NCI-H2029 treated with DMSO at 0.1 percent for 48 hours (cell line): ENCODE measurements at regions not wholly inside any gene's neighbourhood (a gene's known extent, or its start where the extent isn't known, plus 50 kb on each side); places are given as distances from the start of the nearest gene placed in this dataset.
A peak's percentile ranks its signal among the peaks of the same experiment; 100 is the strongest.
"Not testable (repeated sequence)": the region's sequence is repeated elsewhere in the genome, so short reads cannot be mapped to it uniquely, and the experiment has no call there.

Source experiments
- DNase-seq: peaks from one replicate; lab custom pipeline; 2025; lab: John Stamatoyannopoulos, UW

GRCh38 chr12:126447346-126447745 is 1382.1 kb downstream of the AACS start:
- DNase-seq = no peak

GRCh38 chr12:126451809-126452208 is 1386.6 kb downstream of the AACS start:
- no peak for DNase-seq

DNA sequence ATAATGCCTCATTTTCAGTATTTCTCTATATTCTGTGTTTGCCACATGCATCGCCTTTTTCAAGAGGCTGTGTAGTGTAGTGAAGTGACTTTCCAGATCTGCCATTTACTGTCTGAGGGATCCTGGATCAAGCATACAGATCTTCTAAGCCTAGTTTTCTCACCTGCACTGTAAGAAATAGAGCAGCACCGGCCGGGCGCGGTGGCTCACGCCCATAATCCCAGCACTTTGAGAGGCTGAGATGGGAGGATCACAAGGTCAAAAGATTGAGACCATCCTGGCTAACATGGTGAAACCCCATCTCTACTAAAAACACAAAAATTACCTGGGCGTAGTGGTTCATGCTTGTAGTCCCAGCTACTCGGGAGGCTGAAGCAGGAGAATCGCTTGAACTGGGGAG is 1387.5 kb downstream of the AACS start:
- DNase-seq = not testable (repeated sequence)

- peak; percentile 1 for DNase-seq
Observed at GRCh38 chr12:126454581-126454980, 1389.3 kb downstream of the AACS start.

- DNase-seq = no peak
Observed at GRCh38 chr12:126457776-126458175, 1392.5 kb downstream of the AACS start.

DNA sequence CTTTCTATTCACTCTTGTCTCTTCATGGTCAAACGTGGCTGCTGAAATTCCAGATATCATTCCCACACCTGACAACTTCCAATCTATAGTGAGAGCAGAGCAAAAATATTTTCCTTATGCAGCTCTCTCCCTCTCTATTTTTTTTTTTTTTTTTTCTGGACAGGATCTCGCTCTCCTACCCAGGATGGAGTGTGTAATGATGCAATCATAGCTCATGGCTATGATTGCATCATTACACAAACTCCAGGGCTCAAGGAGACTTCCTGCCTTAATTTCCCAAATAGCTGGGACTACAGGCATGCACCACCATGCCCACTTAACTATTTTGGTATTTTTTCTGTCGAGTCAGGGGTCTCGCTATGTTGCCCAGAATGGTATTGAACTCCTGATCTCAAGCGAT is 1398.9 kb downstream of the AACS start:
- DNase-seq = no peak

DNA sequence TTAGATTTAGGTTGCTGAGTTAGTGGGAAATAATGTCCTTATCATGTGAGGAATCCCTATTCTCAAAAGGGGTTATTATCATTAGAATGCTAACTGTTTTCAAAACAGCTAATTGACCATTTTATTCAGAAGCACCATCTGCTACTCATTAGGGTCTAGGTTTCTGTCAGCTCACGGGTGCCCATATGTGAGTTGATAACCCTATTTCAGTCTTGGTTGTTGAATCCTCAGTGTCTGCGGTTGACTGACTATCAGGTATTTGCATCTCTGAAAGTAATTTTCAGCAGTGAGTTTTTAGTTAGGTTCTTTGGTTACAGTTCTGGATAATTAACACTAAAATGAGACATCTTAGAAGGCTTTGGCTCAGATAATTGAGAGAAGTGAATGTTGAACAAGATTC is 1404.0 kb downstream of the AACS start:
- DNase-seq = no peak

DNA sequence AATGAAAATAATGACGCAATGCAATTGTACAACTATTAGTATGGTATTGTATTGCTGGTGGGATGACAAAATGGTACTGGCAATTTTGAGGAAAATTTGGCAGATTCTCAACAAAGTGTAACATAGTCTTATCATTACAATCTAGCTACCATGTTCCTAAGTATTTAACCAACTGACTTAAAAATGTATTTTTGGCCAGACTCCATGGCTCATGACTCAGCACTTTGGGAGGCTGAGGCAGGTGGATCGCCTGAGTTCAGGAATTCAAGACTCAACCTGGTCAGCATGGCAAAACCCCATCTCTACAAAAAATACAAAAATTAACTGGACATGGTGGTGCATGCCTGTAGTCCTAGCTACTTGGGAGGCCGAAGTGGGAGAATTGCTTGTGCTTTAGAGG is 1409.5 kb downstream of the AACS start:
- DNase-seq = no peak

GRCh38 chr12:126480451-126480850 is 1415.2 kb downstream of the AACS start:
- DNase-seq = no peak

DNA sequence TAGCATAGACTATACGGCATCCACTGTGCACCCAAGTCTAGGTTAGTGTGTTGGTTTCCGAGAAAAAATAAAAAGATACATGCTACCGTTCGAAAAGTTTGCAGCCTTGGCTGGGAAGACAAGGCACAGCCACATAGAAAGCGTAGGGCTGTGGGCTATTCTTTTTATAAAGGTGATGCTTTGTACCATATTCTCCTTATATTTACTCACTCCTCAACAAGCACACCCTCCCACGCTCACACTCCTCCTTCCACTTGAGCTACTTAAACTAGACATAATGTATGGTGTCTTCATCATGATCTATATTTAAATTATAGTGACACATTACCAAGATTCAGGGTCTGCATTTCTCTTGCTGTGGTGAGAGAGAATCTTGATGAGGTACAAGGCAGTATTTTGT is 1416.5 kb downstream of the AACS start:
- no peak for DNase-seq

DNA sequence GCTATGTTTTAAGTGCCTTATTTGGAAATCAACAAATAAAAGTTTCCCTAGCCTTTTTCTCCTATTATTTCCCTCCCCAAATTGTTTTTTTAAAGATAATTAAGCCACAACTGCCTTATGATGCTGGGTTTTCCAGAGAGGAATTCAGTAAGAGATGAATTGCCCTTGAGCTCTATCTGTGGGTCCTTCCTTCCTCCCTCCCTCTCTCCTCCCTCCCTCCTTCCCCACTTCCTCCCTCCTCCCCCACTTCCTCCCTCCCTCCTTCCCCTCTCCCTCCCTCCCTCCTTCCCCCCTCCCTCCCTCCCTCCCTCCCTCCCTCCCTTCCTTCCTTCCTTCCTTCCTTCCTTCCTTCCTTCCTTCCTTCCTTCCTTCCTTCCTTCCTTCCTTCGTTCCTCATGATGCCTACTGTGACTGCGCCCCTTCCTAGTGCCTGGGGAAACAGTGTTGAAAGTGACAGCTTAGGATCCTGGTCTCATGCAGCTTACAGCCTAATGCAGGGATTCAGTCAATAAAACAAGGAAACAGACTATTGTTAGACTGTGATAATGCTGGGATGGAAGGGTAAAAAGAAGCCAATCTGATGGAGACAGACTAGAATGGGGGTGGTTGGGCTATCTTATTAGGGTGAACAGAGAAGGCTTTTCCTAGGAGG is 1417.1 kb downstream of the AACS start:
- DNase-seq = no peak

GRCh38 chr12:126483145-126484068 is 1418.2 kb downstream of the AACS start:
- no peak for DNase-seq

- no peak for DNase-seq
Observed at GRCh38 chr12:126487431-126487980, 1422.3 kb downstream of the AACS start.

- DNase-seq = no peak
Observed at GRCh38 chr12:126488806-126489205, 1423.6 kb downstream of the AACS start.

DNA sequence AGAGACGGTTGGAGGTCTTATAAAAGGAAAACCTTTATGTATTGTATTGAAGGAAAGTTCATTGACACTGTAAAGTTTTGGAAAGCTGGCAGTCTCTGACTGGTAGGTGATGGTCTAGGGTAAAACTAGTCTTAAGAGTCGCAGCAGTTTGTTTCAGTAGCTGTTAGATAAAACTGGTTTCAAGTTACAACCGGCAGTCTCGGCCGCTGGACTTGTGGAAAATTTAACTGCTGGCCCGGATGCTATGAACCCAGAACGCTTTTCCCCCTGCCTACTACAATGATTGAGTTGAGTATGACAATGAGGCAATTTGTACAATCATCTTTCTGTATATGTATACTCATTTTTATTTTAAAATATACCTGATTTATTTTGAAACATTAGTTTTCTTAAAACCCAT is 1426.9 kb downstream of the AACS start:
- DNase-seq = no peak

DNA sequence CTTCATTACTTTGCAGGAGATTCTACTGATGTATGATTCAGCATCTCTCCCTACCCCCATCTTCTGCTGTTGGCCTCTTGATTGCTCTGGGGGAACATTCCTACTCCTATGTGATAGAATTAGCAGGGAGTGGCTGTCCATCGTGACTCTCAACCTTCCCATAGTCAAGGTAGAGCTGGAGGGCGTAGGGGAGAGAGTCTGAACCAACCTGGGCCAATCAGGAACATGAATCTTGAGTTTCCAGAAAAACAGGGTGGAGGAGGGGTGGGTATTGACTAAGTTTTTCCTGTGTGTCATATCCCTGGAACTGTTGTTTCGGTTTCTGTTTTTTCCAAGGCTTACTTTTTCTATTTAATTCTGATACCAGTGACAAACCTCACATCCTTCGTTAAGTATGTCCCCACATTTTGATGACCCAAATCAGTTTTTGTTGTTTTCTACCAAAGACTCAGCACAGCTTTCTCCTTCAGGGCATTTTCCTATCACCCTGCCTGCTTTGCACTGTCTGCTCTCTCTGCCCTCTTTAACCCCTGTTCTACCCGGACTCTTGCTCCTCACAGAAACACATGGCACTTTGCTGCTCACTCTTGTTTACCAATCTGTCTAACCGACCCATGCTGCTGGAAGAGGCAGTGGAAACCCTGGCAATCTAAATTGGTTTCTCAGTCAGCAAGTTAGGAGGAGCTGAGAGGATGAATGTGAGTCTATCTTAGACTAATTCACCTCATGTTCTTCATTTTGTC is 1428.3 kb downstream of the AACS start:
- no peak for DNase-seq

DNA sequence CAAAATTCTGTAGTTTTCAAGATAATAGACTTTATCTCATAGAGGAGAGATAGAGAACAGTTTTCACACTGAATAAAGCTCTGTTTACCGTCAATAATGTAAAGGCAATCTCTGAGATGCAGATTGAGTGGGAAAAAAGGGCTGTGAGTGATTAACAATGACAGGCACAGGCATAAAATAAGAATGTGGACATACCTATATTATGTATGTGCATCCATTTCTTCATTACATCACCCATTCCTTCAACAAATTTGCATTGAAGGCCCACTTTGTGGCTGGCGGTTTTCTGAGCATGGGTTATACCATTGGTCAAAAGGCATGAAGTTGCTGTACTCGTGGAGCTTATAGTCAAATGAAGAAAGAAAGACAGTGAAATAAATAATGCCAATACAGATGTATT is 1431.0 kb downstream of the AACS start:
- no peak for DNase-seq

DNA sequence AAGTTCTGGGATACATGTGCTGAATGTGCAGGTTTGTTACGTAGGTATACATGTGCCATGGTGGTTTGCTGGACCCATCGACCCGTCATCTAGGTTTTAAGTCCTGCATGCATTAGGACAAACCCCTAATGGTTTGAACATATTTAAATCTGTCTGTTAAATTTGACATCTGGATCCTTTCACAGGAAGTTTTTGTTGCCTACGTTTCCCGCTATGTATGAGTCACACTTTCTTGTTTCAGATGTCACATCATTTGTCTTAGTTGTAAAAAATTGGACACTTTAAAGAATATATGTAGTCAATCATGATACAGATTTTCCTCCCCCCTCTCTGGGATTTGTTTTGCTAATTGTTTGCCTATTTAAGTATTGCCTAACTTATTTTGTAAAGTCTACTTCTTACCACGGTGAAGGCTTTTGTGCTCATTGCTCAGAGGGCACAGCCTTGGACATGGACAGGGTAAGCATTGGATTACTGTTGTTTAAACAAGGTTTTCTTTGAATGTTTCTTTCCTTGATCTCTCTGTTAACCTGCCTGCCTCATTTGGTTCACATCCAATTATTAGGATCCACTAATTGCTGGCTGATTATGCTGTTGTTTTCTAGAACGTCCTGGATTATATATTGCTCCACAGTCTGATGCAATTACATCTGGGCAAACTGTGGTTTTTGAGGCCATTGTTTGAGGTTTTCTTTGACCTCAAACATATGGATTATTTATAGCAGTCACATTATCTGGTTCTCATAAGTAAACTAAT is 1441.4 kb downstream of the AACS start:
- DNase-seq = no peak

GRCh38 chr12:126507231-126507630 is 1442.0 kb downstream of the AACS start:
- DNase-seq = no peak

- no peak for DNase-seq
Observed at GRCh38 chr12:126509572-126509971, 1444.3 kb downstream of the AACS start.

DNA sequence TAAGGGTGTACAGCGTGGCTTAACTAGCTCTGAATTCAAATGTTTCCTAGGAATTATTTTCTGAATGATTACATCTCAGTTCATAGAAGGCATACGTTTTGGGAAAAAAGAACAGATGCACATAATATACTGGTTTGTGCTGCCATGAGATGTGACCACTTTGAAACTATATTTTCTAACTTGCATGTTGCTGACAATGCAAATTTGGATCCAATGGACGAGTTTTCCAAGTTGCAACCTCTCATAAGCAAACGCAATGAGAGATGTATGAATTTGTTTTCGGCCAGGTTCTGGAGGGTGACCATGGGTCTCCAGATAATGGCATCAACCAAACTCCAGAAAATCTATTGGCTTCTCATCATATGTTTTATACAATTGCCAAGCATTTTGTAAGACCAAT is 1445.4 kb downstream of the AACS start:
- DNase-seq = no peak
